GM23338 (cell line): ENCODE measurements at regions not wholly inside any gene's neighbourhood (a gene's known extent, or its start where the extent isn't known, plus 50 kb on each side); places are given as distances from the start of the nearest gene placed in this dataset.

ENCODE experiments used
- ATAC-seq: fragments of 200-7000 bp; cut with Tn5 transposase; 3 replicates; pipeline ENCODE4 v1.9.1; 2020
- DNase-seq: peaks from one replicate; pipeline ENCODE4 v3.0.0-alpha.2; 2015; ENCODE audit warnings: low spot score
- H2AFZ ChIP-seq: fragments of 200-600 bp; sonication (generic); 2 replicates; pipeline ENCODE4 v1.8.0; 2016; ENCODE audit warnings: antibody characterized with exemption, mild to moderate bottlenecking, moderate library complexity
- H3F3A ChIP-seq: fragments of 200-600 bp; sonication (generic); replicated peaks from 2 replicates; pipeline ENCODE4 v1.8.0; 2017; ENCODE audit warnings: antibody characterized with exemption, mixed run types, low read depth
- H3K27ac ChIP-seq: fragments of 200-600 bp; sonication (generic); 2 replicates; pipeline ENCODE4 v1.6.1; 2016; ENCODE audit warnings: low read depth
- H3K27me3 ChIP-seq: fragments of 200-600 bp; sonication (generic); 2 replicates; pipeline ENCODE4 v1.8.0; 2016; ENCODE audit warnings: mild to moderate bottlenecking, mixed run types, moderate library complexity; ENCODE audit not compliant: insufficient read depth
- H3K36me3 ChIP-seq: fragments of 200-600 bp; sonication (generic); 2 replicates; pipeline ENCODE4 v1.8.0; 2016; ENCODE audit warnings: mild to moderate bottlenecking; ENCODE audit not compliant: insufficient read depth
- H3K4me1 ChIP-seq: fragments of 200-600 bp; sonication (generic); 2 replicates; pipeline ENCODE4 v1.8.0; 2016; ENCODE audit warnings: mild to moderate bottlenecking, moderate library complexity; ENCODE audit not compliant: insufficient read depth
- H3K4me2 ChIP-seq: fragments of 200-600 bp; sonication (generic); 2 replicates; pipeline ENCODE4 v1.7.1; 2017; ENCODE audit warnings: mixed run types
- H3K4me3 ChIP-seq: fragments of 200-600 bp; sonication (generic); 2 replicates; pipeline ENCODE4 v1.6.1; 2016; ENCODE audit warnings: mixed run types
- H3K79me2 ChIP-seq: fragments of 200-600 bp; sonication (generic); replicated peaks from 2 replicates; pipeline ENCODE4 v1.8.0; 2017; ENCODE audit warnings: mild to moderate bottlenecking; ENCODE audit not compliant: insufficient read depth
- H3K9me2 ChIP-seq: fragments of 200-600 bp; sonication (generic); 2 replicates; pipeline ENCODE4 v1.8.0; 2017; ENCODE audit not compliant: insufficient read depth
- H4K20me1 ChIP-seq: fragments of 200-600 bp; sonication (generic); replicated peaks from 2 replicates; pipeline ENCODE4 v1.8.0; 2017; ENCODE audit warnings: mild to moderate bottlenecking; ENCODE audit not compliant: insufficient read depth
- H3K27ac Mint-ChIP-seq: 2 replicates; pipeline ENCODE4 v1.8.0; 2020; ENCODE audit warnings: inconsistent platforms, mild to moderate bottlenecking, moderate library complexity, mixed read lengths
- H3K27me3 Mint-ChIP-seq: 3 replicates; pipeline ENCODE4 v1.8.0; 2022; ENCODE audit warnings: low read depth, mild to moderate bottlenecking, moderate library complexity, mixed read lengths, inconsistent platforms; ENCODE audit not compliant: insufficient read depth, poor library complexity
- H3K36me3 Mint-ChIP-seq: 3 replicates; pipeline ENCODE4 v1.8.0; 2021; ENCODE audit warnings: low read depth, mild to moderate bottlenecking, inconsistent platforms, moderate library complexity, mixed read lengths
- H3K4me1 Mint-ChIP-seq: 3 replicates; pipeline ENCODE4 v1.8.0; 2020; ENCODE audit warnings: mild to moderate bottlenecking, inconsistent platforms, mixed read lengths
- H3K4me3 Mint-ChIP-seq: 3 replicates; pipeline ENCODE4 v1.8.0; 2021; ENCODE audit warnings: moderate library complexity, mild to moderate bottlenecking, inconsistent platforms, mixed read lengths
- H3K9me3 Mint-ChIP-seq: 3 replicates; pipeline ENCODE4 v1.8.0; 2020; ENCODE audit warnings: moderate library complexity, mild to moderate bottlenecking, inconsistent platforms, mixed read lengths
- CREB1 ChIP-seq: fragments of 250-450 bp; sonication (Bioruptor Pico); IDR thresholded peaks from 2 replicates; pipeline ENCODE4 v1.5.0; 2020; ENCODE audit warnings: low read depth, mild to moderate bottlenecking, moderate library complexity
- CTCF ChIP-seq, 2 experiments: fragments of 200-600 bp in 1 of 2; sonication (generic) in 1 of 2; conservative IDR thresholded peaks; 2 replicates each; pipeline versions ENCODE4 v1.5.1 to v1.6.1; 2016 to 2017; ENCODE audit warnings: antibody characterized with exemption in 2 of 2, low read depth in 2 of 2, mild to moderate bottlenecking in 2 of 2, moderate library complexity in 1 of 2
- ETS1 ChIP-seq: IDR thresholded peaks from 2 replicates; pipeline ENCODE4 v1.6.1; 2016; ENCODE audit warnings: antibody characterized with exemption
- EZH2 ChIP-seq: fragments of 200-600 bp; sonication (generic); IDR thresholded peaks from one replicate; pipeline ENCODE4 v1.8.0; 2017; ENCODE audit warnings: antibody characterized with exemption, mild to moderate bottlenecking, low read depth; ENCODE audit not compliant: unreplicated experiment
- EZH2phosphoT487 ChIP-seq: fragments of 200-600 bp; sonication (generic); IDR thresholded peaks from one replicate; pipeline ENCODE4 v1.8.1; 2018; ENCODE audit warnings: antibody characterized with exemption; ENCODE audit not compliant: unreplicated experiment
- JUNB ChIP-seq: IDR thresholded peaks from one replicate; pipeline ENCODE4 v1.6.1; 2016; ENCODE audit warnings: antibody characterized with exemption; ENCODE audit not compliant: unreplicated experiment
- NANOG ChIP-seq: IDR thresholded peaks from 2 replicates; pipeline ENCODE4 v1.6.1; 2016; ENCODE audit warnings: antibody characterized with exemption, borderline replicate concordance
- POLR2AphosphoS5 ChIP-seq: IDR thresholded peaks from 2 replicates; pipeline ENCODE4 v1.6.1; 2016; ENCODE audit warnings: antibody characterized with exemption, low read depth
- REST ChIP-seq: IDR thresholded peaks from one replicate; pipeline ENCODE4 v1.6.1; 2018; ENCODE audit warnings: antibody characterized with exemption; ENCODE audit not compliant: unreplicated experiment
- STAT1 ChIP-seq: IDR thresholded peaks from one replicate; pipeline ENCODE4 v1.6.1; 2016; ENCODE audit warnings: antibody characterized with exemption; ENCODE audit not compliant: unreplicated experiment
- ZNF114 ChIP-seq: fragments of 250-450 bp; sonication (Bioruptor Pico); IDR thresholded peaks from 2 replicates; pipeline ENCODE4 v1.5.0; 2020; ENCODE audit warnings: mild to moderate bottlenecking, moderate library complexity
- ZNF331 ChIP-seq: fragments of 250-450 bp; sonication (Bioruptor Pico); IDR thresholded peaks from 2 replicates; pipeline ENCODE4 v1.5.0; 2020; ENCODE audit warnings: low read depth, mild to moderate bottlenecking, moderate library complexity
- ZNF462 ChIP-seq: fragments of 250-450 bp; sonication (Bioruptor Pico); IDR thresholded peaks from 2 replicates; pipeline ENCODE4 v1.5.0; 2020; ENCODE audit warnings: mild to moderate bottlenecking, moderate library complexity

GRCh38 chr20:63114006-63114692, 101.8 kb downstream of the YTHDF1 start:
- no peak for TF ChIP-seq EZH2phosphoT487
- TF ChIP-seq NANOG, result no peak
- TF ChIP-seq CREB1 (CRISPR knock-in tag), result no peak
- no peak for TF ChIP-seq REST
- no peak for TF ChIP-seq EZH2
- TF ChIP-seq STAT1, result no peak
- TF ChIP-seq POLR2AphosphoS5, result no peak
- no peak for TF ChIP-seq ZNF114
- TF ChIP-seq ZNF462 (CRISPR knock-in tag), result no peak
- no peak for TF ChIP-seq JUNB
- TF ChIP-seq ETS1, result no peak
- TF ChIP-seq CTCF (conservative IDR thresholded peaks at IDR 0.05; ENCODE audit: low read depth in 2 of 2), result no peak
- TF ChIP-seq ZNF331 (CRISPR knock-in tag), result no peak
- no peak overlapping the region for H3K27ac Mint-ChIP-seq
- H3K27me3 Mint-ChIP-seq, result peaks cover 27% of the 10 kb centered on the region
- no peak overlapping the region for H3K4me2 ChIP-seq
- H3K36me3 Mint-ChIP-seq, result no peaks in the 10 kb centered on the region; the same call in 2 of the 3 replicates
- no peaks in the 10 kb centered on the region for H4K20me1 ChIP-seq
- H3K4me3 Mint-ChIP-seq, result no peak overlapping the region
- no peaks in the 10 kb centered on the region for H3K36me3 ChIP-seq
- H3F3A ChIP-seq, result no peaks in the 10 kb centered on the region
- no peak overlapping the region for H3K4me3 ChIP-seq
- 0 out of 3 replicates have a peak, but pooled peaks cover 5% of the 10 kb centered on the region for H3K9me3 Mint-ChIP-seq
- H3K79me2 ChIP-seq, result no peaks in the 10 kb centered on the region
- DNase-seq (no peak), ATAC-seq (no peak)
- H3K27ac ChIP-seq, result no peak overlapping the region
- no peaks in the 10 kb centered on the region for H3K4me1 ChIP-seq
- H3K4me1 Mint-ChIP-seq, result no peaks in the 10 kb centered on the region; the same call in 1 of the 3 replicates
- H3K27me3 ChIP-seq, result 0 out of 2 replicates have a peak, but pooled peaks cover 3% of the 10 kb centered on the region
- no peaks in the 10 kb centered on the region for H3K9me2 ChIP-seq
- H2AFZ ChIP-seq, result no peak overlapping the region
